ENCODE measurements at regions not wholly inside any gene's neighbourhood (a gene's known extent, or its start where the extent isn't known, plus 50 kb on each side); places are given as distances from the start of the nearest gene placed in this dataset.

GRCh38 chr4:24646798-24647460 is 62.6 kb upstream of the DHX15 start:
- TF ChIP-seq CTCF (IDR thresholded peaks at IDR 0.05; ENCODE audit: extremely low read depth in 1 of 2, insufficient read depth in 1 of 2, low read depth in 1 of 2, low read length in 2 of 2) (no peak), EZH2 (IDR thresholded peaks at IDR 0.05; ENCODE audit: borderline replicate concordance, low read depth, low read length, severe bottlenecking) (no peak)

All from endothelial cell of umbilical vein (primary cell).